Duodenal mucosa (tissue), 2 donors: ENCODE measurements at regions not wholly inside any gene's neighbourhood (a gene's known extent, or its start where the extent isn't known, plus 50 kb on each side); places are given as distances from the start of the nearest gene placed in this dataset.
"Not testable (repeated sequence)": the region's sequence is repeated elsewhere in the genome, so short reads cannot be mapped to it uniquely, and the experiment has no call there.

Experiments
- H3K27ac ChIP-seq: one replicate; pipeline ENCODE4 v1.7.0; 2013; ENCODE audit warnings: low read depth, low read length
- H3K27me3 ChIP-seq, 2 donors: one replicate each; pipeline ENCODE4 v1.7.0; 2013; ENCODE audit warnings: low read length in 2 of 2, control low read depth in 1 of 2; ENCODE audit not compliant: insufficient read depth in 2 of 2, control insufficient read depth in 1 of 2
- H3K36me3 ChIP-seq, 2 donors: one replicate each; pipeline ENCODE4 v1.7.0; 2013; ENCODE audit warnings: low read length in 2 of 2, control low read depth in 1 of 2; ENCODE audit not compliant: insufficient read depth in 2 of 2, control insufficient read depth in 1 of 2
- H3K4me1 ChIP-seq, 2 donors: one replicate each; pipeline ENCODE4 v1.7.0; 2013; ENCODE audit warnings: low read length in 2 of 2, control low read depth in 1 of 2; ENCODE audit not compliant: insufficient read depth in 2 of 2, control insufficient read depth in 1 of 2
- H3K4me3 ChIP-seq, 2 donors: one replicate each; pipeline ENCODE4 v1.7.0; 2013; ENCODE audit warnings: low read length in 2 of 2, low read depth in 1 of 2
- H3K9ac ChIP-seq, 2 donors: one replicate each; pipeline ENCODE4 v1.7.0; 2013; ENCODE audit warnings: low read length in 2 of 2, low read depth in 1 of 2
- H3K9me3 ChIP-seq, 2 donors: one replicate each; pipeline ENCODE4 v1.7.0; 2013; ENCODE audit warnings: low read length in 2 of 2, control low read depth in 1 of 2; ENCODE audit not compliant: control insufficient read depth in 1 of 2

GRCh38 chr11:28899706-28900105 lies 791.5 kb downstream of the METTL15 start:
- H3K36me3 ChIP-seq, result no peaks in the 10 kb centered on the region
- H3K27me3 ChIP-seq, result no peaks in the 10 kb centered on the region
- no peak overlapping the region for H3K4me3 ChIP-seq
- H3K9me3 ChIP-seq, result no peaks in the 10 kb centered on the region
- no peak overlapping the region for H3K27ac ChIP-seq
- no peaks in the 10 kb centered on the region for H3K4me1 ChIP-seq
- no peak overlapping the region for H3K9ac ChIP-seq

DNA sequence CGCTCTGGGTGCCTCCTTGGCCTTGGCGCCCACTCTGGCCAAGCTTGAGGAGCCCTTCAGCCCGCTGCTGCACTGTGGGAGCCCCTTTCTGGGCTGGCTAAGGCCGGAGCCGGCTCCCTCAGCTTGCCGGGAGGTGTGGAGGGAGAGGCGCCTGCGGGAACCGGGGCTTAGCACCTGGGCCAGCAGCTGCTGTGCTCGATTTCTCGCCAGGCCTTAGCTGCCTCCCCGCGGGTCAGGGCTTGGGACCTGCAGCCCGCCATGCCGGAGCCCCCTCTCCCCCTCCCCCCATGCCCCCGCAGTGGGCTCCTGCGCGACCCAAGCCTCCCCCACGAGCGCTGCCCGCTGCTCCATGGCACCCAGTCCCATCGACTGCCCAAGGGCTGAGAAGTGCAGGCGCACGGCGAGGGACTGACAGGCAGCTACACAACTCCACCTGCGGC lies 782.4 kb downstream of the METTL15 start:
- H3K9ac ChIP-seq, H3K9me3 ChIP-seq, H3K36me3 ChIP-seq, H3K27ac ChIP-seq, H3K4me1 ChIP-seq, H3K4me3 ChIP-seq, H3K27me3 ChIP-seq: not testable (repeated sequence)

- Histone ChIP-seq H3K36me3 (no peaks in the 10 kb centered on the region), H3K9ac (no peak overlapping the region), H3K9me3 (no peaks in the 10 kb centered on the region), H3K27me3 (no peaks in the 10 kb centered on the region), H3K4me3 (no peak overlapping the region), H3K27ac (no peak overlapping the region), H3K4me1 (no peaks in the 10 kb centered on the region)
Observed at GRCh38 chr11:28887681-28888080, 779.5 kb downstream of the METTL15 start.

DNA sequence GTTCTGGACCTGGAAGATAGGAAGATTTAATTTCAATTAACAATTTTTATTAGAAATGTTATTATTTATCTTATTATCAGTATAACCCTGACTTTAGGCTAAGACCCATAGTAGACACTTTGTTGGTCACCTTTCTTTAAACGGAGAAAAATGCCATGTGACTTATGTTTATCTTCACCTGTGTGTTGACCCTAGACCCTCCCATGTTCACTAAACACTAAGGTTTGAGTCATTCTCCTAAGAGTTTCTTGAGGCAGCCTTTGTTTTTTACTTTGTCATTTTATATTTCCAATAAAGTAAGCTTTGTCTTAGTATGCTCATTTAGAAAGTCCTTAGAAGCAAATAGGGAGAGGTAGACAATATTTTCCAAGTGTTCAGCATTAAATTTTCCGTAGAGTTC lies 771.7 kb downstream of the METTL15 start:
- Histone ChIP-seq H3K27me3 (no peaks in the 10 kb centered on the region), H3K27ac (no peak overlapping the region), H3K4me1 (no peaks in the 10 kb centered on the region), H3K9ac (no peak overlapping the region), H3K36me3 (no peaks in the 10 kb centered on the region), H3K4me3 (no peak overlapping the region), H3K9me3 (no peaks in the 10 kb centered on the region)

- Histone ChIP-seq H3K27me3 (no peaks in the 10 kb centered on the region), H3K36me3 (no peaks in the 10 kb centered on the region), H3K4me1 (no peaks in the 10 kb centered on the region), H3K9ac (no peak overlapping the region), H3K27ac (no peak overlapping the region), H3K9me3 (no peaks in the 10 kb centered on the region), H3K4me3 (no peak overlapping the region)
Observed at GRCh38 chr11:28878025-28878424, 769.8 kb downstream of the METTL15 start.

- H3K27me3 ChIP-seq, result no peaks in the 10 kb centered on the region
Observed at GRCh38 chr11:28877340-28877739, 769.2 kb downstream of the METTL15 start.

GRCh38 chr11:28874706-28875105 lies 766.5 kb downstream of the METTL15 start:
- H3K27me3 ChIP-seq, result no peaks in the 10 kb centered on the region
- H3K4me1 ChIP-seq, result no peaks in the 10 kb centered on the region
- H3K4me3 ChIP-seq, result no peak overlapping the region
- H3K27ac ChIP-seq, result no peak overlapping the region
- H3K9ac ChIP-seq, result no peak overlapping the region
- H3K36me3 ChIP-seq, result no peaks in the 10 kb centered on the region
- no peaks in the 10 kb centered on the region for H3K9me3 ChIP-seq

More at GRCh38 chr11:28877340-28877739, 769.2 kb downstream of the METTL15 start:
- Histone ChIP-seq H3K9me3 (no peaks in the 10 kb centered on the region), H3K9ac (no peak overlapping the region), H3K4me3 (no peak overlapping the region), H3K4me1 (no peaks in the 10 kb centered on the region), H3K27ac (no peak overlapping the region), H3K36me3 (no peaks in the 10 kb centered on the region)

DNA sequence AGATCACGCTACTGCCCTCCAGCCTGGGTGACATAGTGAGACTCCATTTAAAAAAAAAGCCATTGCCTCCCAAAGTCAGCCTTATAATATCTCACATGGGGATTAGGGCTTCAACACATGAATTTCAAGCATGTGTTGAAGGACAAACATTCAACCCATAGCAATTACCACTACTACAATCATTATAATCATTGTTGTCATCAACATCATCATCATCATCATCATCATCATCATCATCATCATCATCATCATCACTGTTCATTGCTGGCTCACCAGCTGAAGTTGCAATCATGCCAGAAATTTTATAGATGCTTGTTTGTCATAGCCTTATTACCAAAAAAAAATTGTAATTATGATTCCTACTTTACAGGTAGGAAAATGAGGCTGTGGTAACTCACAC lies 762.9 kb downstream of the METTL15 start:
- Histone ChIP-seq H3K4me1 (no peaks in the 10 kb centered on the region), H3K36me3 (no peaks in the 10 kb centered on the region), H3K4me3 (no peak overlapping the region), H3K27me3 (no peaks in the 10 kb centered on the region), H3K27ac (no peak overlapping the region), H3K9me3 (no peaks in the 10 kb centered on the region), H3K9ac (no peak overlapping the region)

DNA sequence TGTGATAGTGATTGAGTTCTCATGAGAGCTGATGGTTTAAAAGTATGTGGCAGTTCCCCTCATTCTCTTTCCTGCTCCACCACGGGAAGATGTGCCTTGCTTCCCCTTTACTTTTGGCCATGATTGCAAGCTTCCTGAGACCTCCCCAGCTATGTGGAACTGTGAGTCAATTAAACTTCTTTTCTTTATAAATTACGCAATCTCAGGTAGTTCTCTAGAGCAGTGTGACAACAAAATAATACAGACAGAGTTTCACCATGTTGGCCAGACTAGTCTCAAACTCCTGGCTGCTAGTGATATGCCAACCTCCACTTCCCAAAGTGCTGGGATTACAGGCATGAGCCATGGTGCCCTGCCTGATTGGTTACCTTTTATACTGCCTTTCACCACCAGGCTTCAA lies 755.2 kb downstream of the METTL15 start:
- no peak overlapping the region for H3K9ac ChIP-seq
- no peak overlapping the region for H3K4me3 ChIP-seq
- H3K36me3 ChIP-seq, result no peaks in the 10 kb centered on the region
- H3K4me1 ChIP-seq, result no peaks in the 10 kb centered on the region
- no peak overlapping the region for H3K27ac ChIP-seq
- H3K9me3 ChIP-seq, result no peaks in the 10 kb centered on the region
- no peaks in the 10 kb centered on the region for H3K27me3 ChIP-seq

- H3K36me3 ChIP-seq, result no peaks in the 10 kb centered on the region
- no peaks in the 10 kb centered on the region for H3K9me3 ChIP-seq
- no peak overlapping the region for H3K4me3 ChIP-seq
- no peaks in the 10 kb centered on the region for H3K4me1 ChIP-seq
- no peak overlapping the region for H3K27ac ChIP-seq
- no peaks in the 10 kb centered on the region for H3K27me3 ChIP-seq
- no peak overlapping the region for H3K9ac ChIP-seq
Observed at GRCh38 chr11:28860893-28861292, 752.7 kb downstream of the METTL15 start.

- no peaks in the 10 kb centered on the region for H3K9me3 ChIP-seq
- no peaks in the 10 kb centered on the region for H3K4me1 ChIP-seq
- H3K9ac ChIP-seq, result no peak overlapping the region
- H3K36me3 ChIP-seq, result no peaks in the 10 kb centered on the region
- no peak overlapping the region for H3K27ac ChIP-seq
- H3K27me3 ChIP-seq, result no peaks in the 10 kb centered on the region
- H3K4me3 ChIP-seq, result no peak overlapping the region
Observed at GRCh38 chr11:28858076-28858475, 749.9 kb downstream of the METTL15 start.
